HuH-7.5 (cell line): ENCODE measurements at regions not wholly inside any gene's neighbourhood (a gene's known extent, or its start where the extent isn't known, plus 50 kb on each side); places are given as distances from the start of the nearest gene placed in this dataset.
"Not testable (repeated sequence)": the region's sequence is repeated elsewhere in the genome, so short reads cannot be mapped to it uniquely, and the experiment has no call there.

Source experiments
- DNase-seq: peaks from one replicate; pipeline ENCODE4 v3.0.0; 2011; ENCODE audit warnings: low spot score

- not testable (repeated sequence) for DNase-seq
Observed at GRCh38 chr14:82814339-82814738, 1280.7 kb upstream of the SEL1L start.

- no peak for DNase-seq
Observed at GRCh38 chr14:82830596-82830995, 1296.9 kb upstream of the SEL1L start.

GRCh38 chr14:82836256-82836950 is 1302.8 kb upstream of the SEL1L start:
- DNase-seq: no peak

- DNase-seq: no peak
Observed at GRCh38 chr14:82837611-82838140, 1304.0 kb upstream of the SEL1L start.

- DNase-seq: no peak
Observed at GRCh38 chr14:82850576-82850975, 1316.9 kb upstream of the SEL1L start.

- no peak for DNase-seq
Observed at GRCh38 chr14:82854131-82854530, 1320.5 kb upstream of the SEL1L start.

GRCh38 chr14:82854901-82855300 is 1321.2 kb upstream of the SEL1L start:
- DNase-seq: no peak

GRCh38 chr14:82855912-82856391 is 1322.3 kb upstream of the SEL1L start:
- no peak for DNase-seq

GRCh38 chr14:82861313-82861712 is 1327.7 kb upstream of the SEL1L start:
- no peak for DNase-seq

- no peak for DNase-seq
Observed at GRCh38 chr14:82872494-82872893, 1338.8 kb upstream of the SEL1L start.

GRCh38 chr14:82878951-82879350 is 1345.3 kb upstream of the SEL1L start:
- DNase-seq: no peak

- no peak for DNase-seq
Observed at GRCh38 chr14:82879949-82880535, 1346.4 kb upstream of the SEL1L start.

GRCh38 chr14:82886670-82887069 is 1353.0 kb upstream of the SEL1L start:
- no peak for DNase-seq

GRCh38 chr14:82889701-82890100 is 1356.0 kb upstream of the SEL1L start:
- DNase-seq: no peak

GRCh38 chr14:82896476-82896875 is 1362.8 kb upstream of the SEL1L start:
- no peak for DNase-seq

- DNase-seq: no peak
Observed at GRCh38 chr14:82897469-82898308, 1364.0 kb upstream of the SEL1L start.

- DNase-seq: no peak
Observed at GRCh38 chr14:82905762-82906161, 1372.1 kb upstream of the SEL1L start.

- no peak for DNase-seq
Observed at GRCh38 chr14:82911930-82912329, 1378.3 kb upstream of the SEL1L start.

- no peak for DNase-seq
Observed at GRCh38 chr14:82913396-82913795, 1379.7 kb upstream of the SEL1L start.

GRCh38 chr14:82915381-82915780 is 1381.7 kb upstream of the SEL1L start:
- DNase-seq: no peak

- no peak for DNase-seq
Observed at GRCh38 chr14:82935691-82936090, 1402.0 kb upstream of the SEL1L start.

- DNase-seq: no peak
Observed at GRCh38 chr14:82951171-82951570, 1417.5 kb upstream of the SEL1L start.

- DNase-seq: no peak
Observed at GRCh38 chr14:82963756-82964155, 1430.1 kb upstream of the SEL1L start.
